Activated CD4-positive, alpha-beta T cell treated with anti-CD3 and anti-CD28 coated beads, Interleukin-2, amount 10 ng/mL, durations not matched to agents 7 days and 5 days (primary cell): ENCODE measurements at regions not wholly inside any gene's neighbourhood (a gene's known extent, or its start where the extent isn't known, plus 50 kb on each side); places are given as distances from the start of the nearest gene placed in this dataset.
"Not testable (repeated sequence)": the region's sequence is repeated elsewhere in the genome, so short reads cannot be mapped to it uniquely, and the experiment has no call there.

Experiments used
- CTCF ChIA-PET: fragments of 350-600 bp; sonication (Branson Sonifier 250); formaldehyde crosslinking; loops from one replicate; lab custom pipeline; 2021; ENCODE audit warnings: antibody characterized with exemption; lab: Charles Lee
- POLR2A ChIA-PET: fragments of 350-600 bp; sonication (Branson Sonifier 250); formaldehyde crosslinking; loops from one replicate; lab custom pipeline; 2021; ENCODE audit warnings: antibody characterized with exemption; lab: Charles Lee
- DNase-seq: peaks from one replicate; pipeline ENCODE4 v3.0.0-alpha.2; 2020
- H3K27ac Mint-ChIP-seq: one replicate; pipeline ENCODE4 v1.8.0; 2021; ENCODE audit warnings: mild to moderate bottlenecking, moderate library complexity, mixed read lengths
- H3K27me3 Mint-ChIP-seq: one replicate; pipeline ENCODE4 v1.8.0; 2021; ENCODE audit warnings: mixed read lengths
- H3K36me3 Mint-ChIP-seq: one replicate; pipeline ENCODE4 v1.8.0; 2021; ENCODE audit warnings: low read depth, mixed read lengths
- H3K4me1 Mint-ChIP-seq: one replicate; pipeline ENCODE4 v1.8.0; 2021; ENCODE audit warnings: mixed read lengths
- H3K4me3 Mint-ChIP-seq: one replicate; pipeline ENCODE4 v1.8.0; 2021; ENCODE audit warnings: mild to moderate bottlenecking, moderate library complexity, mixed read lengths
- H3K9me3 Mint-ChIP-seq: one replicate; pipeline ENCODE4 v1.8.0; 2021; ENCODE audit warnings: mixed read lengths

DNA sequence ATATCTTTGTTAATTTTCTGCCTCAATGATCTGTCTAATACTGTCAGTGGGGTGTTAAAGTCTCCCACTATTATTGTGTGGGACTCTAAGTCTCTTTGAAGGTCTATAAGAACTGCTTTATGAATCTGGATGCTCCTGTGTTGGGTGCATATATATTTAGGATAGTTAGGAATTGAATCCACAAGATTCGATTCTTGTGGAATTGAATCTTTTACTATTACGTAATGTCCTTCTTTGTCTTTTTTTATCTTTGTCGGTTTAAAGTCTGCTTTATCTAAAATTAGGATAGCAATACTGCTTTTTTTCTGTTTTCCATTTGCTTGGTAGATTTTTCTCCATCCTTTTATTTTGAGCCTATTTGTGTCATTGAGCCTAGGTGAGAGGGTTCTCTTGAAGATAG, 189.7 kb downstream of the MINAR1 start:
- H3K27me3 Mint-ChIP-seq = peaks cover 19% of the 10 kb centered on the region
- not testable (repeated sequence) for H3K4me1 Mint-ChIP-seq, H3K9me3 Mint-ChIP-seq, H3K36me3 Mint-ChIP-seq, H3K27ac Mint-ChIP-seq, DNase-seq, H3K4me3 Mint-ChIP-seq
- POLR2A ChIA-PET = interaction anchor here (0.5 kb wide), 1 partner anchor 766 kb away, joined by 5 read pairs; no protein-coding TSS in a partner anchor
- CTCF ChIA-PET = interaction anchor here (0.6 kb wide), 1 partner anchor 1901 kb away, joined by 3 read pairs; no protein-coding TSS in a partner anchor

DNA sequence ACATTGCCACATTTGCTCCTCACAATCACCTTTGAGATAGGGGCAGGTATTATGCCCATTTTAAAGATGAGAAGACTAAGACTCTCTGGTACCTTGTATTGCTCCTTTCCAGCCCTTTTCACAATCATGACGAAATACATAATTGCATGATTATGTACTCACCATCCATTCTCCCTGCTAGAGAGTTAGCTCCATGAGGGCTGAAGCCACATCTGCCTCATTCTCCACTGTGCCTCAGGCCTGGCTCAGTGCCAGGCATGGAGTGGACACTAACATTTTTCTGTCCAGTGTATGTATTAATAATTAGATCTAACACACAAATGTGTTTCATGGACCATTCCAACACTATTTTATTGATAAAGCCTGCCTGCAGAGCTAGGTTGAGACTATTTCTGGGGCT, 191.4 kb downstream of the MINAR1 start:
- H3K27ac Mint-ChIP-seq = no peak overlapping the region
- H3K4me1 Mint-ChIP-seq = no peaks in the 10 kb centered on the region
- H3K27me3 Mint-ChIP-seq = peaks cover 25% of the 10 kb centered on the region
- H3K9me3 Mint-ChIP-seq = no peaks in the 10 kb centered on the region
- no peaks in the 10 kb centered on the region for H3K36me3 Mint-ChIP-seq
- POLR2A ChIA-PET = no interaction called here
- CTCF ChIA-PET = no interaction called here
- no peak for DNase-seq
- H3K4me3 Mint-ChIP-seq = no peak overlapping the region

DNA sequence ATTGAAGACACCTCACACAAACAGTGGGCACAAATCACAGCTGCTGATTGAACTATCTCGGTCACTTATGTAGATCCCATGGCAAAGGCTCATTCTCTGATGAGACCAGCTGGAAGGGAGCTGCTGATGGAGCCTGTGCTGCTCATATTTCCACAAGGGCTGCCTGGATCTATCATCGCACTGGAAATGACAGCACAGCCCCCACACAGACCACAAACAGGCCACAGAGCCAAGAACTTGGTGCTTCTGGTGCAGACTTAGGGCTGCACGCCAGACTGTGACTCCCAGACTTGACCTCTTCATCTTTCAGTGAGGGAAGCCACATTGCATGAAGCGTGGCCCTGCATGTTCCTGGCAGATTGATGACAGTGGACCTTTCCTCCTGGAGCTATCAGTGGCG, 197.6 kb downstream of the MINAR1 start:
- no peak for DNase-seq
- POLR2A ChIA-PET = interaction anchor here (0.6 kb wide), 1 partner anchor 25 kb away, joined by 4 read pairs; no protein-coding TSS in a partner anchor
- no peaks in the 10 kb centered on the region for H3K4me1 Mint-ChIP-seq

DNA sequence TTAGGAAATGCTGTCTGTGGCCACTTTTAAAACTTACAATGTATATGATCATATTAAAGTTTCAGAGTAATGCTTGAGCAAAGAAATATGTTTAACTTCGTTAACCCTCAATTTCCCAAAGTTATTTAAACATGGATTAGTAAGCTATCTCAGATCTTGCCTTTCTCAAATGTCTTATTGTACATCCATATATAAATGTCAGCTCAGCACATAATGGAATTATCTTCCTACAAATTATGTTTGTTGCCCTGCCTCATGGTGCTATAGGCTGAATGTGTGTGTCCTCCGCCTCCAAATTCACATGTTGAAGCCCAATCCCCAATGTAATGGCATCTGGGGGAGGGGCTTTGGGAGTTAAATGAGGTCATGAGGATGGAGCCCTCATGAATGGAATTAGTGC, 200.3 kb downstream of the MINAR1 start:
- DNase-seq = no peak
- no peaks in the 10 kb centered on the region for H3K4me1 Mint-ChIP-seq
- H3K36me3 Mint-ChIP-seq = no peaks in the 10 kb centered on the region
- H3K27ac Mint-ChIP-seq = no peak overlapping the region
- H3K27me3 Mint-ChIP-seq = peaks cover 7% of the 10 kb centered on the region
- ChIA-PET CTCF (no interaction called here), POLR2A (no interaction called here)
- no peak overlapping the region for H3K4me3 Mint-ChIP-seq
- no peaks in the 10 kb centered on the region for H3K9me3 Mint-ChIP-seq

More for the DNA sequence above, 197.6 kb downstream of the MINAR1 start:
- no peaks in the 10 kb centered on the region for H3K9me3 Mint-ChIP-seq
- CTCF ChIA-PET = no interaction called here
- H3K27ac Mint-ChIP-seq = no peak overlapping the region
- H3K27me3 Mint-ChIP-seq = peaks cover 16% of the 10 kb centered on the region
- no peaks in the 10 kb centered on the region for H3K36me3 Mint-ChIP-seq
- no peak overlapping the region for H3K4me3 Mint-ChIP-seq

DNA sequence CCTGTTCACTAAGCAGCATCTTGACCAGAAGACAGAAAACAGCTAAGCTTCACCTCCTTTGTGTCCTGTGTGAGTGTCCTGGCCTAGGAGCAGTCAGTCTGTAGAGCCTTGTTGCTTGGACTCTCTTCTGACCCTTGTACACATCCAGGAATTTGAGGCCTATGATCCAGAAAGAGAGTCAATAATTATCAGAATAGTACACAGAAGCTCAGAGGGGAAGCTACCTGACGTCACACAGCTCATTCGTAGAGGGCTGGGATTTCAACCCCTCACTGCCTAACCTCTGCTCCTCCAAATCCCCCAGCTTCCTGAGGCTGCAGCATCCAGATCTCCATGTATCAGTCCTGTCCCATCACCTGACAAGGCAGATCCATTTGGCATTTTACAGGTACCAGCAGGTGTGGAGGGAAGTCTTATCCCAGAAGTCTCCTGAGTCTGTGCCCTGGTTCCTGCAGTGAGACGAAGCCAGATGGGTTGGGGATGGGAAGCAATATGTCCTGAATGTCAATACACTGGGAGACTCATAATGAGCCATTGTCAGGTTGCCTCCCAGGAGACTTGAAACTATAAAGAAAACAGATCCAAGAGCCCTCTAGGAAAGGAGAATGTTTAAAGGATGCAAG, 203.1 kb downstream of the MINAR1 start:
- Mint-ChIP-seq H3K4me3 (no peak overlapping the region), H3K27me3 (peaks cover 7% of the 10 kb centered on the region), H3K27ac (no peak overlapping the region), H3K4me1 (no peaks in the 10 kb centered on the region), H3K9me3 (no peaks in the 10 kb centered on the region), H3K36me3 (no peaks in the 10 kb centered on the region)
- no peak for DNase-seq
- CTCF ChIA-PET = no interaction called here
- POLR2A ChIA-PET = no interaction called here

DNA sequence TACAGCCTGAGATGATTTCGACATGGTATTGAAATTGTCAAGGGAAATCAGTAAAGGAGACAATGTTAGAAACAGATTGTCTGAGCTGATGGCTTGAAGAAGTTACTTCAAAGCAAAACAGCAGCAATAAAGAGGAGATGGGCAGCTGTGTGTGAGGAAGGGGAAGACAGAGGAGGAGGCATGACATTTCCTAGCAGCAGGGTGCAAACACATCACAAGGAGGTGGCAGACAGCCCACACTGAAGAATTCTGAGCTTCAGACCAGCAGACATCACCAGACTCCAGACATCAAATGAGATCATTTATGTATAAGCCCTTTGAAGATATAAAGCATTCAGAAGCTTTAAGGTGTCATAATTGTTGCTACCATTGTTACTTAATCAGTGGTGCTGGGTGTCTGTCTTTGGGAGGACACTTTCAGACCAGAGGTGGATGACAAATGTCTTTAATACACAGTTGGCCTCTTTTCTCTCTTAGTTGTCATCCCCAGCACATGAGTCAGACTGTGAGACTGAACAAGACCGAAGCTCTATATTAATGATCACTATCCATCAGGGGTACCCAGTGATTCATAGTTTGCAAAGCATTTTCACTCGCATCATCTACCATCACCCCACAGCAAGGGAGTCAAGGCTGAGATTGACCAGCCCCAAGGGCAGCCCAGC, 203.9 kb downstream of the MINAR1 start:
- Mint-ChIP-seq H3K9me3 (no peaks in the 10 kb centered on the region), H3K27ac (no peak overlapping the region), H3K4me1 (no peaks in the 10 kb centered on the region), H3K27me3 (peaks cover 10% of the 10 kb centered on the region), H3K36me3 (no peaks in the 10 kb centered on the region), H3K4me3 (no peak overlapping the region)
- POLR2A ChIA-PET = no interaction called here
- no peak for DNase-seq
- CTCF ChIA-PET = no interaction called here

DNA sequence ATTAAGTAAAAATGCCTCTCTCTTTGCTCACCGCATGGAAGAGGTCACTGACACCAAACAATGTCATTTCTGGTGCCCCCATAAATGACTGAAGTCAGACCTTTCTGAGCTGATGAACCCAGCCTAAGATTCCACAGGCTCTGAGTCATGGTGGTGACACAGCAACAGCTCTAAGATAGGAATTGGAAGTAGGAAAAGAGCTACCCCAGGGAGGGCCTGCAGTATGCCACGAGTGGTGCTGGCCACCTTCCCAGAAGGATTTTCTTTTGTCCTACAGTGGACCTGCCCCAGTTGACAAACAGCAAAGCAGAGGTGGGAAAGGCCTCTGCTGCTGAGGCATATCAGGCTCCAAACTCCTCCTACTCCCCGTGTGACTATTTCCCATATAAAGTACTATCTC, 208.1 kb downstream of the MINAR1 start:
- Mint-ChIP-seq H3K27ac (no peak overlapping the region), H3K4me1 (no peaks in the 10 kb centered on the region), H3K4me3 (no peak overlapping the region), H3K27me3 (peaks cover 19% of the 10 kb centered on the region), H3K36me3 (no peaks in the 10 kb centered on the region), H3K9me3 (no peaks in the 10 kb centered on the region)
- POLR2A ChIA-PET = no interaction called here
- DNase-seq = no peak
- CTCF ChIA-PET = interaction anchor here (1.7 kb wide), 1 partner anchor 14 kb away, joined by 5 read pairs; no protein-coding TSS in a partner anchor

DNA sequence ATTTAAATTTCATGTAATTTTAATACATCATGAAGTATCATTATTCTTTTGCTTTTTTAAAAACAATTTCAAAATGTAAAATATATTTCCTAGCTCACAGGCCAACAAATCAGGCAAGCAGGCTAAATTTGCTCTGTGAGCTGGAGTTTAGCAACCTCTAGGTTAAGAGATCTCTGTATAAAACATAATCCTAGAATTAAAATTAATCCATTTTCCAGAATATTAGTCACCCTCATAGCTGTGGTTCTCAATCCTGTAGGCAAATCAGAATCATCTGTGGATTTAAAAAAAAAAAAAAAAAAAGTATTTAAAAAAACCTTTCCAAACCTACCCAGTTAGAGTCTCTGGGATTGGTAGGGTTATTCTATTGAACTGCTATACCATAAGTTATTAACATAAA, 209.7 kb downstream of the MINAR1 start:
- H3K27me3 Mint-ChIP-seq = peaks cover 21% of the 10 kb centered on the region
- DNase-seq = no peak
- POLR2A ChIA-PET = no interaction called here
- no peak overlapping the region for H3K4me3 Mint-ChIP-seq
- CTCF ChIA-PET = interaction anchor here (1.7 kb wide), 1 partner anchor 12 kb away, joined by 5 read pairs; no protein-coding TSS in a partner anchor
- H3K9me3 Mint-ChIP-seq = peaks cover under 1% of the 10 kb centered on the region
- no peaks in the 10 kb centered on the region for H3K36me3 Mint-ChIP-seq
- H3K4me1 Mint-ChIP-seq = no peaks in the 10 kb centered on the region
- H3K27ac Mint-ChIP-seq = no peak overlapping the region

DNA sequence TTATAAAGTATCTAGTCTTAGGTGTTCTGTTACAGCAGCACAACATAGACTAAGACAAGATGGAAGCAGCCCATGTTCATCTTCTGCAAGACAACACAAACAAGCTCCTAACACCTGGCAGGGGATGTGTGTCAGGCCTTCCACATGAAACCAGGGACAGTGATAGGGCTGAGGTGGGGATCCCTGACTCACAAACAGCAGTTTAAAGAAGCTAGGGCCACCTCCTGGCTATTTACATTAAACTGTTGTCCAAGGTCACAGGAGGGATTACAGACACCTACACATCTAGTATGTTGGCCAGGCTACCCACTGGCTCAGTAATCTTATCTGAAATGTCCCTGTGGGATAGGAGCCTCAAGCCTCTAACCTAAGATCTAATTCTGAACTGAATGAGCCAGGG, 211.3 kb downstream of the MINAR1 start:
- Mint-ChIP-seq H3K27ac (no peak overlapping the region), H3K27me3 (peaks cover 21% of the 10 kb centered on the region), H3K4me1 (no peaks in the 10 kb centered on the region), H3K4me3 (no peak overlapping the region), H3K9me3 (peaks cover 3% of the 10 kb centered on the region), H3K36me3 (no peaks in the 10 kb centered on the region)
- CTCF ChIA-PET = no interaction called here
- POLR2A ChIA-PET = no interaction called here
- no peak for DNase-seq

DNA sequence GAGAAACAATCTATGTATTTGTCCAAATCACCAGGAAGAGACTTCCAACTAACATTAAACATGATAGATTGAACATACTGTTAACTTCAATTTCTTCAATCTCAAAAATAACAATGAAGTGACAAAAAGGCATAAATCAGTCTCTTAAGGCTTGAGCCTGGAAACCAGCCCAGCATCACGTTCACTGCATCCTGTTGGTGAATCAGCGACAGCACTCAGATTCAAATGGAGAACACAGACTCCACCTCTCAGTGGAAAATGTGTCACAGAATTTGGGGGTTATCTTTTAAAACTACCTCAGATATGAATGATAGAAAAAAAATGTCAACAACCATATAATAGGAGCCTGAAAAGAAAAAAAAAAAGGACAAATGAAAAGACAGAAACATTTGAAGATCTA, 212.0 kb downstream of the MINAR1 start:
- ChIA-PET POLR2A (no interaction called here), CTCF (no interaction called here)
- Mint-ChIP-seq H3K9me3 (peaks cover 3% of the 10 kb centered on the region), H3K4me1 (no peaks in the 10 kb centered on the region), H3K27me3 (peaks cover 16% of the 10 kb centered on the region), H3K36me3 (no peaks in the 10 kb centered on the region), H3K4me3 (no peak overlapping the region), H3K27ac (no peak overlapping the region)
- DNase-seq = no peak

DNA sequence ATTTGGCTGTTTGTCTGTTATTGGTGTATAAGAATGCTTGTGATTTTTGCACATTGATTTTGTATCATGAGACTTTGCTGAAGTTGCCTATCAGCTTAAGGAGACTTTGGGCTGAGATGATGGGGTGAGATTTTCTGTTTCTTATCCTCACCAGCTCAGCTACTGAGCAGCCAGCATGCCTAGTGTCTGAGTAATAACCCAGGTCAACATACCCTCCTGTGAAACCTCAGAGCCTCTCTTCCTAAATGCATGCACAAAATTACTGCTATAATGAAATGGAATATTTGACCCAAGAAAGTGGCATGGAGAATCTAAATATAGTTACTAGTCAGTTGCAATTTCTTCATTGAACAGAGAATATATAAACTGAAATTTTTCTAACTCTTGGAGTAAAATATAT, 220.8 kb downstream of the MINAR1 start:
- H3K36me3 Mint-ChIP-seq, POLR2A ChIA-PET, H3K4me1 Mint-ChIP-seq, H3K27ac Mint-ChIP-seq, H3K9me3 Mint-ChIP-seq, H3K4me3 Mint-ChIP-seq, DNase-seq, CTCF ChIA-PET: not testable (repeated sequence)
- peaks cover 14% of the 10 kb centered on the region for H3K27me3 Mint-ChIP-seq

DNA sequence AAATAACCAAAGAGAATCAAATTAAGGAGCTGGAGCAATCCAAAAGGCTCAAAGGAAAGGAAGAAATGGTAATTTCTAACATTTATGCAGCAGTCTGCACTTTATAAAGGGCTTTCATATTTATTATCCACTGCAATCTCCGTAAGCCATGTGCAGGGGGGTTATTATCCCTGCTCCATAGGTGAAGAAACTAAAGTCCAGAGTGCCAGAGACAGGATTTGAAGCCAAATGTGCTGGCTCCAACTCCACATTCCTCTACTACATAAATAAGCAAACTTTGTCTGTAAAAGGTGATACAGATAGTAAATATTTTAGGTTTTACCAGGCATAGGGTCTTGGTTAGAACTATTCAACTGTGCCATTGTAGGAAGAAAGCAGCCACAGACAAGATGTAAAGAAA, 221.4 kb downstream of the MINAR1 start:
- Mint-ChIP-seq H3K27ac (no peak overlapping the region), H3K4me1 (no peaks in the 10 kb centered on the region), H3K36me3 (no peaks in the 10 kb centered on the region), H3K27me3 (peaks cover 15% of the 10 kb centered on the region), H3K9me3 (peaks cover 3% of the 10 kb centered on the region), H3K4me3 (no peak overlapping the region)
- DNase-seq = no peak
- CTCF ChIA-PET = interaction anchor here (1.3 kb wide), 1 partner anchor 13 kb away, joined by 5 read pairs; no protein-coding TSS in a partner anchor
- POLR2A ChIA-PET = no interaction called here

DNA sequence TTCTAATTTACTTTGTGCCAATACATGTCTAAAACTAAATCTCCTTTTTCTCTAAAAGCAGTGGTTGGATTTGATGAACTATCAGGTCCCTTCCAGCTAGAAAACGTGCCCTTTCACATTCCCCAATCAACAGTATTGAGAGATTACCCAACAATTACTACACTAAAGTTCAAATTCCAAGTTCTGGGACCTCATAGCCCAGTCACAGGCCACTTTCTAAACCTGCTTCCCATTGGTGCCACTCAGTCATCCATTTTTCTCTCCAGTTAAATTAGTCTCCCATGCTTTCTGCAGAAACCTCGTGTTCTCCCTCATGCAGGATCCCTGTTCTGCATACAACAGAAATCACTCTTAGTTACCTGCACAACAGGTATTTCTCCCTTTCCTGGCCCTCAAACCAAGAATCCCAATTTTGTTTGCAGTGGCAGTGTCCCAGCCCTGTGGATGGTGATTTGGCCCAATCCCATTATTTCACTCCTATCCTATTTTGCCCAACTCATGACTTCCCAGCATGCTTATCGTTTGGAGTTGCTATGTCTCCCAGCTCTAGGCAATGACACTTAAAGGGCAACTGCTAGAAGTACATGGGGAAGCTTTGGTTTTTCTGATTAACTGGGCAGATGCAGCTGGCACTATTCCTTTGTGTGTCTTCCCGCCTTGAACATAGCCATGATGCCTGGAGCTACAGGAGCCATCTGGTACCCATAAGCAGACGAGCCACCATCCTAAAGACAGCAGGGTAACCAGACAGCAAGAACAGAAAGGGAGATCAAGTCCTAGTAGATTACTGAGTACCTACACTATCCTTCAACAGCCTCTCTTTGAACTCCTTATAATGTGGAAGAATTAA, 224.2 kb downstream of the MINAR1 start:
- Mint-ChIP-seq H3K4me1 (no peaks in the 10 kb centered on the region), H3K36me3 (no peaks in the 10 kb centered on the region), H3K4me3 (no peak overlapping the region), H3K27ac (no peak overlapping the region), H3K9me3 (peaks cover 3% of the 10 kb centered on the region), H3K27me3 (peaks cover 18% of the 10 kb centered on the region)
- ChIA-PET CTCF (no interaction called here), POLR2A (no interaction called here)
- DNase-seq = no peak
